D341Med (cell line): ENCODE measurements at regions not wholly inside any gene's neighbourhood (a gene's known extent, or its start where the extent isn't known, plus 50 kb on each side); places are given as distances from the start of the nearest gene placed in this dataset.

Experiments
- DNase-seq: peaks from one replicate; pipeline ENCODE4 v3.0.0; 2012; ENCODE audit warnings: low spot score

DNA sequence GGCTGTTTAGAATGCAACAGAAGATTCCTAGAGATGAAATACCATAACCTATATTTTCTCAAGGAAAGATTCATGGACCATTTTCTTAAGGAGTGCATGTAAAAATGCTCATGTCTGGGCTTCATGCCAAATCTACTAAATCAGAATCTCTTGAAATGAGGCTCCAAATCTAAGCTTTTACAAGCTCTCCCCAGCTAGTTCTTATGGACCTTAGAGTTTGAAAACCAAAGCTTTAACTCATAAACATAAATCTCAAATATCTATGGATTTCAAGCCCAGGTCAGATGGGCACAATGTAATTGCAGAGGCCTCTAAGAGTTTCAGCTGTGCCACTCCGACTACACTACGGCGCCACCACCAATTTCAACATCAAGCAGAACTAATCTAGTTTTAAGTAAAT is 117.3 kb upstream of the CAND1 start:
- no peak for DNase-seq

DNA sequence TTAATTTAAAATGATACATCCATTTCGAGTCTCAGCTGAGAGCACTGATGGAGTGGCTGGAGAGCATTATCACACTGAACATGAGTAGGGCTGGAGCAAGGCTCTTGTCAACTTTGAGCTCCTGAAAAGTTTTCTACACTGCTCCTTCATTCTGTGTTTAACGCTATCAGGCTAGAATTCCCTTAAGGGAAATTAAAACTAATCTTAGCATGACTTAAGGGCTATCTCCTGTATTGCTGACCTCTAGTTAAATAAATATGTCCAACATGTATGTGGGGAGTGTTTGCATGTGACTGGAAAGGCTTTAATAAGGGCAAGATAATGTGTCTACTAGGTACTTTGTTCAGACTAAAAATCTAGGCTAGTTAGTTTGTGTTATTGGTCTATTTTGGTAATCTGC is 116.7 kb upstream of the CAND1 start:
- DNase-seq: no peak

DNA sequence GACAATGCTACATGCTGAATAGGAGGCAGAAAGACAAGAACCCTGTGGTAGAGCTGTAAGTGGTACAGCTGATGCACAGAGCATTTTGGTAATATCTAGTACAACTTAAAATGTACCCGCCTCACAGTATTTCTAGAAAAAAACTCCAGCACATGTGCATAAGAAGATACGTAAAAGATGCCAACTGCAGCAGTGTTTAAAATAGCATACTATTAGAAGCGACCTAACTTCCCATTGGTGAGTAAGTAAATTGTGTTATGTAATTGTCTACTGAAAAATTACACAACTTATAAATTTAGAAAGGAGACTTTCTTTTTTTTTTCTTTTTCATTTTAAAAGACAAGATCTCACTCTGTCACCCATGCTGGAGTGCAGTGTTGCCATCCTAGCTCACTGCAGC is 114.3 kb upstream of the CAND1 start:
- DNase-seq: no peak

DNA sequence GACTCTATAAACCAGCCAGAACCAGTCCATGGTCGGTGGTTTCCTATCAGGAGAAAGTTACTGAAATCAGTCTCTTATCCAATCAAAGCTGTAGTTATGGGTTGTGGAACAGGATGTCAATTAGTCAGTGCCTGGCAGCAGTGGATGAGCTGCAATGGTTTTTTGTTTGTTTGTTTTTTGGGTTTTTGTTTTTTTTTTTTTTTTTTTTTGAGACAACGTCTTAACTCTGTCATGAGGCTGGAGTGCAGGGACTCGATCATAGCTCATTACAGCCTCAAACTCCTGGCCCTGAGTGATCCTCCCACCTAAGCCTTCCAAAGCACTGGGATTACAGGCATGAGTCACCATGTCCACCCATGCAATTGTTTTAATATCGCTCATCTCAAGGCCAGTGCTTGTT is 113.3 kb upstream of the CAND1 start:
- DNase-seq: no peak

DNA sequence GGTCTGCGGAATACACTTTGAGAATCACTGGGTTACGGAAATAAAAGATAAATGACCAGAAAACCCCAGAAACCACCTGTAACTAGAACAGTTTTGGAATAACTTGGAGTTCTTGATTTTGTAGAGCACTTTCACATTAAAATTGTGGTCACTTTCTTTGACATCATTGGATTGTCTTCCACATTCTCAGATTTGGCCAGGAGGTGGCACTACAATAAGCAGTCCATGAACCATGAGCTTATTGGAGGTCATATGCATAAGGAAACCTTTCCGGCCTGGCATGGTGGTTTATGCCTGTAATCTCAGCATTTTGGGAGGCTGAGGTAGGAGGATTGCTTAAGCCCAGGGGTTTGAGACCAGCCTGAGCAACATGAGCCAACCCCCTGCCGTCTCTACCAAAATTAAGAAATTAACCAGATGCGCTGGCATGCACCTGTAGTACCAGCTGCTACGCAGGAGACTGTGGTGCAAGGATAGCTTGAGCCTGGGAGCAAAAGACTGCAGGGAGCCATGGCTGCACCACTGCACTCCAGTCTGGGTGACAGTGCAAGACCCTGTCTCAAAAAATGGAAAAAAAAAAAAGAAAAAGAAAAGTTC is 107.7 kb upstream of the CAND1 start:
- peak; percentile 41 for DNase-seq

DNA sequence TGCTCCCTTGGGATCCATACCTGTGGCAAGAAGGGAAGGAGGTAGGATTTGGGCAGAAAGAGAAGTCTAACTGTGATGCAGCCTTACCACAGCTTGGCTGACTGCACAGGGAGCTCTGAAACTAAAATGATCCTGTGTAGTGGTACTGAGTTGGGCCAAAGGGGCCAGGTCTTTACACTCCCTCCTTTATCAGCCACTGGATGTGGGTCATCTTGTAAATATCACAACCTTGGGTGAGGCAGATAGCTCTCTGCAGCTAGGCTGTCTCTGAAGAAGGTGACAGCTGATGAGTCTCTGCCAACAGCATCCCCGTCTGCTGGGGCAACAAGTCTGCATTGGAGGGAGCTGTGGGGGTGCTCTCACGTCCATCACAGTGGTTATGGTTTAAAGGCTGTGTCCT is 95.9 kb upstream of the CAND1 start:
- DNase-seq: no peak

DNA sequence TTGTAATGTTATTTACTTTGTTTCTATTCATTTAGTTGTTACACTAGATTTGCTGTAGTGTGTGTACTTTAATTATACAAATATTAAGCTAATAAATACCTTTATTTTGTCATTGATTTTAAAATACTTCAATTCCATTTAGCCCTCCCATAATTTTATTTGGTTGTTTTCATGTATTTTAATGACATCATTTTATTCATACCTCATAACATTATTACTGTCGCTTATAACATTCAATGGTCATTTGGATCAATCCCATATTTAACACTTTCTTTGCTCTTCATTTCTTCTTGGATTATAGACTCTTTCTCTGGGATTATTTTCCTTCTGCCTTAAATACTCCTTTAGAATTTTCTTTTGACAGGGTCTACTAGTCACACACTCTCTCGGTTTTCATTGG is 86.6 kb upstream of the CAND1 start:
- no peak for DNase-seq

DNA sequence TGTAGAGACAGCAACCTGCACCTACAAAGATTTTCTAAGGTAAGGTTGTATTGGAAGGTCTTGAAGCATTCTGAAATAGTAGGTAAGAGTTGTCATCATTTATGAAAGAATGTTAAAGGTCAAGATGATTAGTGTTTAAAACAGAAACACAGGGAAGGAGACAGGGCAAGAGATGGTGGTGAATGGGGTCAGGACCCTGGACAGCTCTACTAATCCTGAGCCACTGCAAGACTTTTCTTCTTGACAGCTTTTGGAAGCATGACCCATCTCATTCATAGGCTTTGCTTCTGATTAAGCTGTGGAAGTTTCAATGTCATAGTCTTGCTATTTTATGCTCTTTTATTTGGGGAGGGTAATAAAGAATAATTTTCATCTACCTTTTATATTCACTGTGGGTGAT is 75.5 kb upstream of the CAND1 start:
- no peak for DNase-seq

DNA sequence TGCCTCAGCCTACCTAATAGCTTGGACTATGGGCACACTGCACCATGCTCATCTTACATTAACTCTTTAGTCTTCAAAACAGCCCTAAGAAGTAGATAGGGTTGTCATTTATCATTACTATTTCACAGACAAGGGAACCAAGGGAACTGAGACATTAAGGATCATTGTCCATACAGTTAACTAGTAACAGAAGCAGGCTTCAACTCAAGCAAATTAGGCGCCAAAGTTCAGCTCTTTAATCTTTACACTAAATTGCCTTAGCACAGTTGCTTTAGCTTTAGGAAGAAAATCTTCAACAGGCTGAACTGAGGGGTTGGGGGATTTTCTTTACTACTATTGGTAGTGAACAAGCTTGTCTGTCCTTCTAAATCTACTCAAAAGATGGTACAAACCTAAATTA is 68.8 kb upstream of the CAND1 start:
- no peak for DNase-seq

DNA sequence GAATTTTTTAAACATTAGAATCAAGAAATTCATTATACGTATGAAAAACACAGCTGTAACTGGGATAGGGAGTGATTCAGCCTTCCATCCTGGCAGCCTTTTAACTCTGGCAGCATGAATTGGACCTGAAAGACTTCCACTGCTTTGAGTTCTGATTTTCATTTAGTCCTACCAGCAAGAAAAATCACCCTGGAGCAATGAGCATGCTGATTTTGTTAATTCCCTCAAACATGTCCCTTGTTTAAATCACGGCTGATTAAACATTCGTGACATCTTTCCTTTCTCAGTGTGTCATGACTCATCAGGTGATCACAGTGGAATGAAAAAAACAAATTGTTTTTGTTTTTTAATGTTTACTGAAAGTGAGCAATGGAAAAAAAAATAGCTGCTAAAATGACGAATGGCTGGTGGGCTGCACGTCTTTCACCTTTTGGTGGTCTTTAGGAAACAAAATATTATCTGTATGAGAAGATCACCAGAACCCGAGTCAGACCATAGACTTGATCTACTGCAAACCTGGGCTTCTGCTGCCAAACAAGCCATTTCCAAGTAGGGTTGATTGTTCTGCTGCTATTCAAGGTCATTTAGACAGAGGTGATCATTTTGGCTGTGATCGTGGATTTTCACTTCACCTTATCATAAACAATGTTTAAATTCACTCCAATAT is 67.0 kb upstream of the CAND1 start:
- DNase-seq: no peak

DNA sequence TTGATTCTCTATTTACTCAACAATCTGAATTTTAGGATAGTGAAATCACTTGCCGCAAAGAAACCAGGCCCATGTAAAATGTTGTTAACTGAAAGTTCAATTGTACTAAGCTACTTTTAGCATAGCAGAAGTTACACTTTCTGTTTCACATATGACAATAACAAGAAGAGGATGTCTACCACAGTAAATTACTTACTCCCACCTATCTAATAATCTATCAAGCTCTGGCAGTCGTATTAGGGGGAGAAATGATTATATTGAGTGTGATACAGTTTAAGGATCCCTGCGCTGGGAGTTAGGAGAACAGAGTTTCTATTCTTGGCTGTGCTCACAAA is 66.5 kb upstream of the CAND1 start:
- DNase-seq: no peak

DNA sequence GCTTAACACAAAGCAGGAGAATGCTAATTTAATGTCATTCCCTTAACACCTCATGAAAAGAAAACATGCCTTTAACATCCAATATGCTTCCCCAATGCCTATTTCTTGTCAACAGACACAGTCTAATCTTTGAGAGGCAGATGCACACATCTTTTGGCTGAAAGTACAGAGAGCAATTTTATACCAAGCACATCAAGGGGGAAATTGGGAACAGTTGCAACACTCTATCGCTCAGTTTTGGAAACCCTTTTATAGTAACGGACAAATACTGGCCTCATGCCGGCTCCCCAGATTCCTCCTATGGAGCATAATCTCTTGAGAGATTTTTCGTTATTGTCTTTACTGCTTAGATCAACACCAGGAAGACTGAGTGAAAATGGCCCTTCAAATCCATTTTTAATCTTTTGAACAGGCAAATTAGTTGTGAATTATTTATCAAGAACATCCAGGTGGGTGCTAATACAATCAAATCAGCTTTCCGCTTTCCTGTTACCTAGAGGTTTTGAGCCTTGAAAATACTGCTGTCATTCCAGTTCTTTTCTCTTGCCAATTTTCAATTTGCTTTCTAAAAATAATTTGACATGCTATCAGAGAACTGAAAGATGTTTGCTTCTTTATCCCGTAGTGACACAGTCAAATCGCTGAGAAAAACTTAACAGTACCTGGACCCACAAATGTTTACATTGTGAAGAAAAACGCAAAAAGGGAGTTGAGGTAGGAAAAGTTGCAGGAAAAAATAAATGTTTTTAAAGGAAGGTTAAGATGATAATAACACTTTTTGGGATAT is 60.7 kb upstream of the CAND1 start:
- no peak for DNase-seq

DNA sequence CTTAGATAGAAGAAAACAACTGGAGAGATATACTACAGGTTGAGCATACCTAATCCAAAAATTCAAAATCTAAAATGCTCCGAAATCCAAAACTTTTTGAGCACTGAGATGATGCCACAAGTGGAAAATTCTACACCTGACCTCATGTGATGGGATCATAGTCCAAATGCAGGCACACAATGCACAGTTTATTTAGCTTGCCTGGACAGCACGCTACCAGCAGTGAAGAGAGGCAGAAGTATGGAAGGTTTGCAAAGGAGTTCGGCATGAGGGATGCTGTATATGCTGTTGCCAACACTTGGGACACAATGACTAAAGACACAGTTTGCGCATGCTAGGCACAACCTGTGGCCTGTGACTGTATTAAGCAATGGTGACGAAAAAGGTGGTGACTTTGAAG is 58.1 kb upstream of the CAND1 start:
- DNase-seq: no peak

DNA sequence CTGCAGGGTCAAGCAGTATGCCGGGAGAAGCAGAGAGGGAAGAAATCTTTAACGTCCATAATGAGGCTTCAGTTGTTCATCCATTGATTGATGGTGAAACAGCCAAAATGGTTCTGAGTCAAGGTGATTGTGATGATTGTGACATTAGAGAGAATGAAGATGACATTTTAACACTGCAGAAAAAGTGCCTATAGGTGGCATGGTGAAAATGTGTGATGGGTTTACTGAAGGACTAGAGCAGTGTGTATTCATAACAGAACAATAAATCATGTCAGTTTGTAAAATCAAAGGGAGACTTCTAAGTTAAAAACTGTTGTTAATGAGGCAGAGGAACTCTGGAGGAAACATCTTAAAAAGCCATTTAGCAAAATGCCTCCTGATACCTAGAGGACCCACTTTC is 57.7 kb upstream of the CAND1 start:
- no peak for DNase-seq

DNA sequence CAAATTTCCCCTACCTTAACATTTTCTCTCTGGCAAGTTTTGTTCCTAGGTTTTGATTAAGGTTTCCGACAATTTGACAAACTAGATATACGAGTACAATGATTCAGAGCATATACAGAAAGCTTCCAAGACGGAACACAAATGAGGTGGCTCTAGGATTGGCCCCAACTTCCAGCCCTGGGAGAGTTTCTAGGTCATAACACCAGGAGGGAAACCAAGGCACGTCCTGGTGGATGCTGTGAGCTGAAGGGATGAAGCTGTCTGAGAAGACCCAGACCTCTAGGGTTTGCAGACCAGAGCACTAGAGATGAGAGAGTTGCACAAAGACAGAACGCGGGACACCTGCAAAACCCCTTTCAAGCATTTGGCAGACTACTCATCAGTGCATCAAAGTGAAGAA is 51.5 kb upstream of the CAND1 start:
- no peak for DNase-seq
